ENCODE measurements at regions not wholly inside any gene's neighbourhood (a gene's known extent, or its start where the extent isn't known, plus 50 kb on each side); places are given as distances from the start of the nearest gene placed in this dataset.

- TF ChIP-seq CTCF (IDR thresholded peaks at IDR 0.05) = no peak
- no peaks in the 10 kb centered on the region for H3K36me3 ChIP-seq
- intact Hi-C loops (cut with DNase I) = no loop called here
- no peaks in the 10 kb centered on the region for H3K9me3 ChIP-seq
- H3K4me3 ChIP-seq = no peak overlapping the region
- no peaks in the 10 kb centered on the region for H3K27me3 ChIP-seq
- H3K27ac ChIP-seq = no peak overlapping the region
- DNase-seq (ENCODE audit: low spot score in 2 of 2) = no peak
- H3K4me1 ChIP-seq = no peaks in the 10 kb centered on the region
These were observed 386.0 kb downstream of the SMOC2 start for GRCh38 chr6:168826726-168827585.

DNA sequence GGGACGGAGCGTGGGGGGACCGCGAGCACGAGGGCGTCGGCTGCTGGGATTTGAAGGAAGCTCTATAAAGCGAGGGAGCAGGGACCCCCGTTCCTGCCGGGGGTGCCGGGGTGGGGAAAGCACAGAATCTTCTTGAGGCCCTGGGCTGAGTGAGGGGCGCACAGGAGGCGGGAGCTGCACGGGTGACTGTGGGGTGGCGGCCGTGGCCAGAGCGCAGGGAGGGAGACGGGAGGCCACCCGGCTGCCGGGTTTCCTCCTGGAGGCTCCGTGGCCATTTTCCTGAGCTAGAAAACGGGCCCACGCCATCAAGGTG lies 385.1 kb downstream of the SMOC2 start:
- Histone ChIP-seq H3K27ac (no peak overlapping the region), H3K27me3 (no peaks in the 10 kb centered on the region), H3K4me3 (no peak overlapping the region), H3K36me3 (no peaks in the 10 kb centered on the region), H3K4me1 (no peaks in the 10 kb centered on the region), H3K9me3 (no peaks in the 10 kb centered on the region)
- TF ChIP-seq CTCF (IDR thresholded peaks at IDR 0.05) = no peak
- intact Hi-C loops (cut with DNase I) = no loop called here
- DNase-seq (ENCODE audit: low spot score in 2 of 2) = no peak

GRCh38 chr6:168825226-168826077 lies 384.5 kb downstream of the SMOC2 start:
- Histone ChIP-seq H3K27me3 (no peaks in the 10 kb centered on the region), H3K4me1 (no peaks in the 10 kb centered on the region), H3K4me3 (no peak overlapping the region), H3K36me3 (no peaks in the 10 kb centered on the region), H3K9me3 (no peaks in the 10 kb centered on the region), H3K27ac (no peak overlapping the region)
- no peak for TF ChIP-seq CTCF (IDR thresholded peaks at IDR 0.05)
- intact Hi-C loops (cut with DNase I) = no loop called here
- no peak for DNase-seq (ENCODE audit: low spot score in 2 of 2)

GRCh38 chr6:168823397-168824212 lies 382.6 kb downstream of the SMOC2 start:
- no peaks in the 10 kb centered on the region for H3K4me1 ChIP-seq
- no peak overlapping the region for H3K4me3 ChIP-seq
- TF ChIP-seq CTCF (IDR thresholded peaks at IDR 0.05) = no peak
- H3K27ac ChIP-seq = no peak overlapping the region
- intact Hi-C loops (cut with DNase I) = no loop called here
- DNase-seq (ENCODE audit: low spot score in 2 of 2) = no peak
- no peaks in the 10 kb centered on the region for H3K36me3 ChIP-seq
- no peaks in the 10 kb centered on the region for H3K9me3 ChIP-seq
- no peaks in the 10 kb centered on the region for H3K27me3 ChIP-seq

GRCh38 chr6:168822376-168822775 lies 381.4 kb downstream of the SMOC2 start:
- Histone ChIP-seq H3K4me3 (no peak overlapping the region), H3K27me3 (no peaks in the 10 kb centered on the region), H3K9me3 (peaks cover 0 to 7% of the 10 kb centered on the region in 2 donors), H3K4me1 (no peaks in the 10 kb centered on the region), H3K27ac (no peak overlapping the region), H3K36me3 (no peaks in the 10 kb centered on the region)
- intact Hi-C loops (cut with DNase I) = no loop called here
- no peak for DNase-seq (ENCODE audit: low spot score in 2 of 2)
- TF ChIP-seq CTCF (IDR thresholded peaks at IDR 0.05) = no peak

Data from ascending aorta (tissue), 2 donors.